Lower lobe of right lung (tissue), 2 donors: ENCODE measurements at regions not wholly inside any gene's neighbourhood (a gene's known extent, or its start where the extent isn't known, plus 50 kb on each side); places are given as distances from the start of the nearest gene placed in this dataset.
A peak's percentile ranks its signal among the peaks of the same experiment; 100 is the strongest.

Source experiments
- ATAC-seq, 2 donors: fragments of 200-7000 bp; cut with Tn5 transposase; one replicate each; pipeline ENCODE4 v1.9.1; 2020 to 2022; ENCODE audit warnings: mild to moderate bottlenecking in 2 of 2, moderate library complexity in 2 of 2
- DNase-seq: peaks from one replicate; pipeline ENCODE4 v3.0.0-alpha.2; 2020
- H3K27ac ChIP-seq: fragments of 200-600 bp; one replicate; pipeline ENCODE4 v1.8.0; 2022
- H3K27me3 ChIP-seq: fragments of 200-600 bp; one replicate; pipeline ENCODE4 v1.8.0; 2022; ENCODE audit warnings: low read depth
- H3K36me3 ChIP-seq: fragments of 200-600 bp; one replicate; pipeline ENCODE4 v1.8.0; 2022; ENCODE audit warnings: mild to moderate bottlenecking
- H3K4me1 ChIP-seq: fragments of 200-600 bp; one replicate; pipeline ENCODE4 v1.8.0; 2022
- H3K4me3 ChIP-seq: fragments of 200-600 bp; one replicate; pipeline ENCODE4 v1.8.0; 2022; ENCODE audit warnings: mild to moderate bottlenecking
- H3K9me3 ChIP-seq: fragments of 200-600 bp; one replicate; pipeline ENCODE4 v1.8.0; 2022
- intact Hi-C: fragments of 100-400 bp; cut with DNase I; formaldehyde crosslinking; loops from one replicate; pipeline ENCODE4 v1.11.0; 2022
- TF ChIP-seq, protein P1 (sequence below): fragments of 200-600 bp; IDR thresholded peaks from one replicate; pipeline ENCODE4 v1.8.0; 2022; ENCODE audit warnings: antibody characterized with exemption, mild to moderate bottlenecking
- donor health status: DM: no; HTN: yes; CAD: no; lungs with severe emphysema.

DNA sequence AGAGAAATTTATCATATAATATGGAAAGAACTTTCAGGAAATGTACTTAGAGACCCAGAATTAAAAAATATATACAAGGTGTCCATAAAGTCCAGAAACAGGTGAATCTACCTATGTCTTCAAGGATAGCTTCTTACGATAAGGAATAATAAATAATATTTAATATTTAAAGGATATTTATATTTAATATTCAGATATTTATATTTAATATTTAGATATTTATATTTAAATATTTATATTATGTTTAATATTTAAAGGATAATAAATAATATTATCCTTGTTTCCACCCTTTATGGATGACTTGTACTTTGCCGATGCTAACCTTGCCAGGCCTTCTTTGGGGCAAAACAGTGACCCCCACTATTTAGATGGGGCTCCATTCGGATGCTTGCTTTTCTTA is 169.5 kb upstream of the CADM1 start:
- Histone ChIP-seq H3K27ac (no peak overlapping the region), H3K36me3 (no peaks in the 10 kb centered on the region), H3K4me3 (no peak overlapping the region), H3K27me3 (no peaks in the 10 kb centered on the region), H3K9me3 (no peaks in the 10 kb centered on the region), H3K4me1 (no peaks in the 10 kb centered on the region)
- intact Hi-C loops = no loop called here
- no peak for ATAC-seq
- DNase-seq = no peak
- TF ChIP-seq, protein P1, sequence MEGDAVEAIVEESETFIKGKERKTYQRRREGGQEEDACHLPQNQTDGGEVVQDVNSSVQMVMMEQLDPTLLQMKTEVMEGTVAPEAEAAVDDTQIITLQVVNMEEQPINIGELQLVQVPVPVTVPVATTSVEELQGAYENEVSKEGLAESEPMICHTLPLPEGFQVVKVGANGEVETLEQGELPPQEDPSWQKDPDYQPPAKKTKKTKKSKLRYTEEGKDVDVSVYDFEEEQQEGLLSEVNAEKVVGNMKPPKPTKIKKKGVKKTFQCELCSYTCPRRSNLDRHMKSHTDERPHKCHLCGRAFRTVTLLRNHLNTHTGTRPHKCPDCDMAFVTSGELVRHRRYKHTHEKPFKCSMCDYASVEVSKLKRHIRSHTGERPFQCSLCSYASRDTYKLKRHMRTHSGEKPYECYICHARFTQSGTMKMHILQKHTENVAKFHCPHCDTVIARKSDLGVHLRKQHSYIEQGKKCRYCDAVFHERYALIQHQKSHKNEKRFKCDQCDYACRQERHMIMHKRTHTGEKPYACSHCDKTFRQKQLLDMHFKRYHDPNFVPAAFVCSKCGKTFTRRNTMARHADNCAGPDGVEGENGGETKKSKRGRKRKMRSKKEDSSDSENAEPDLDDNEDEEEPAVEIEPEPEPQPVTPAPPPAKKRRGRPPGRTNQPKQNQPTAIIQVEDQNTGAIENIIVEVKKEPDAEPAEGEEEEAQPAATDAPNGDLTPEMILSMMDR = no peak

DNA sequence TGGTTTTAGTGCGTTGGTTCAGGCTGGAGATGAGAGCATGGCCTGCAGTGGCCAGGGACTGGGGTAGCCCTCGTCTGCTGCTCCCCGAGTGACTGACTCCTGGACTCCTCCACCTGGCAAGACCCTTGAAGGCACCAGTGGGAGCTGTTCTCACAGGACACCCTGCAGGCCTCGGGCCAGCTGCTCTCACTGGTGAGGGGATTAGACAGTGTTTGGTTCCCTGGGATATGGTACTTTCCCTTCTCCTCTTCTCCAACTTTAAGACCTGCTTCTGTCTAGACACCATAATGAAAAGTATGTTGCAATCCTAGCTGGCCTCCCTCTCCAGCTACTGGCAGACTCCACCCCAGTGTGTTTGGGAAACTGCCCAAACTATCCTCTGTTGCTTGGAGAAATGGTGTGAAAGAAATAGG is 168.8 kb upstream of the CADM1 start:
- Histone ChIP-seq H3K4me3 (no peak overlapping the region), H3K9me3 (no peaks in the 10 kb centered on the region), H3K27ac (no peak overlapping the region), H3K27me3 (no peaks in the 10 kb centered on the region), H3K4me1 (no peaks in the 10 kb centered on the region), H3K36me3 (no peaks in the 10 kb centered on the region)
- peak; percentile 60 to 71 for ATAC-seq
- intact Hi-C loops = no loop called here
- no peak for DNase-seq
- TF ChIP-seq, protein P1 = no peak

- intact Hi-C loops = no loop called here
- Histone ChIP-seq H3K4me3 (no peak overlapping the region), H3K27me3 (no peaks in the 10 kb centered on the region), H3K9me3 (no peaks in the 10 kb centered on the region), H3K27ac (no peak overlapping the region), H3K36me3 (no peaks in the 10 kb centered on the region), H3K4me1 (no peaks in the 10 kb centered on the region)
- TF ChIP-seq, protein P1 = no peak
- no peak for DNase-seq
- no peak for ATAC-seq
Measured at GRCh38 chr11:115672412-115672811, 168.2 kb upstream of the CADM1 start.

- H3K27me3 ChIP-seq = no peaks in the 10 kb centered on the region
- H3K27ac ChIP-seq = no peak overlapping the region
- intact Hi-C loops = no loop called here
- H3K36me3 ChIP-seq = no peaks in the 10 kb centered on the region
- ATAC-seq (no peak), DNase-seq (no peak)
- H3K4me3 ChIP-seq = no peak overlapping the region
- TF ChIP-seq, protein P1 = no peak
- H3K4me1 ChIP-seq = no peaks in the 10 kb centered on the region
- H3K9me3 ChIP-seq = no peaks in the 10 kb centered on the region
Measured at GRCh38 chr11:115670538-115671205, 166.5 kb upstream of the CADM1 start.

- DNase-seq = no peak
- intact Hi-C loops = no loop called here
- no peaks in the 10 kb centered on the region for H3K9me3 ChIP-seq
Measured at GRCh38 chr11:115665958-115666357, 161.7 kb upstream of the CADM1 start.

More at GRCh38 chr11:115665958-115666357, 161.7 kb upstream of the CADM1 start:
- Histone ChIP-seq H3K27me3 (peaks cover 11% of the 10 kb centered on the region), H3K4me3 (no peak overlapping the region), H3K27ac (no peak overlapping the region), H3K4me1 (no peaks in the 10 kb centered on the region), H3K36me3 (no peaks in the 10 kb centered on the region)
- peak in 1 of 2 donors; percentile 21 for ATAC-seq
- TF ChIP-seq, protein P1 = no peak
